ENCODE measurements at regions not wholly inside any gene's neighbourhood (a gene's known extent, or its start where the extent isn't known, plus 50 kb on each side); places are given as distances from the start of the nearest gene placed in this dataset.

GRCh38 chr1:63049135-63049534, 265.2 kb downstream of the ATG4C start:
- DNase-seq: no peak
- no peak overlapping the region for H3K4me2 ChIP-seq
- no peak overlapping the region for H2AFZ ChIP-seq
- no peaks in the 10 kb centered on the region for H3K79me2 ChIP-seq (ENCODE audit: low read depth)
- H3F3A ChIP-seq (ENCODE audit: insufficient read depth, low read depth): no peaks in the 10 kb centered on the region
- H3K27me3 ChIP-seq (ENCODE audit: insufficient read depth, low read depth): peaks cover 42% of the 10 kb centered on the region
- H4K20me1 ChIP-seq (ENCODE audit: insufficient read depth): no peaks in the 10 kb centered on the region
- ChIA-PET POLR2A (ENCODE audit: unreplicated experiment) (no interaction called here), CTCF (no interaction called here)
- H3K9me2 ChIP-seq (ENCODE audit: insufficient read depth): no peaks in the 10 kb centered on the region
- H3K27ac ChIP-seq: no peak overlapping the region
- no peaks in the 10 kb centered on the region for H3K9me3 ChIP-seq (ENCODE audit: insufficient read depth, low read depth)
- intact Hi-C loops (cut with micrococcal nuclease; ENCODE audit: unreplicated experiment): no loop called here
- no peaks in the 10 kb centered on the region for H3K36me3 ChIP-seq (ENCODE audit: low read depth)
- BruUV-seq (replicated peaks): no TSS peak
- no peaks in the 10 kb centered on the region for H3K4me1 ChIP-seq (replicated peaks; ENCODE audit: insufficient read depth)
- no peak for TF ChIP-seq EZH2 (IDR thresholded peaks at IDR 0.05; ENCODE audit: low read depth)
- H3K4me3 ChIP-seq: no peak overlapping the region

DNA sequence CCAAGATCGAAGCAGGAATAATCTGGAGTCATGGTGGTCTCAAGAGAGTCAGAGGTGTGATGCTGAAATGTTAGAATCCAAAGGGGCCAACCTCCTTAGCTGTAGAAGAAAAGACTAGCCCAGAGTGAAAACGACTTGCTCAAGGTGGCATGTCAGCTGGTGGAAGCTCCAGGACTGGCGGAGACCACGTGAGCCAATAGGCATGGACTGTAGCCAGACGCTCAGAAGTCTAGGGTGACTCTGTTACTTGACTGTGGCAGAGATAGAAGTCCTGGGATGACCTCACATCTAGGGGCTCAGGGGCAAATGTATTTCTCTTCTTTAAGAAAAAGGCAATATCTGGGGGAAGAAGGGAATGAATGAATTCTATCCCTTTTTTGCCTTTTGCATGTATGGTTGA, 267.4 kb downstream of the ATG4C start:
- intact Hi-C loops (cut with micrococcal nuclease; ENCODE audit: unreplicated experiment): no loop called here
- no peak overlapping the region for H3K27ac ChIP-seq
- ChIA-PET CTCF (no interaction called here), POLR2A (ENCODE audit: unreplicated experiment) (no interaction called here)
- H2AFZ ChIP-seq: no peak overlapping the region
- no peak overlapping the region for H3K4me3 ChIP-seq
- H3F3A ChIP-seq (ENCODE audit: insufficient read depth, low read depth): no peaks in the 10 kb centered on the region
- H3K4me2 ChIP-seq: no peak overlapping the region
- H3K79me2 ChIP-seq (ENCODE audit: low read depth): no peaks in the 10 kb centered on the region
- no peaks in the 10 kb centered on the region for H3K36me3 ChIP-seq (ENCODE audit: low read depth)
- no peaks in the 10 kb centered on the region for H3K9me2 ChIP-seq (ENCODE audit: insufficient read depth)
- peaks cover 58% of the 10 kb centered on the region for H3K27me3 ChIP-seq (ENCODE audit: insufficient read depth, low read depth)
- DNase-seq: no peak
- TF ChIP-seq, protein P1, sequence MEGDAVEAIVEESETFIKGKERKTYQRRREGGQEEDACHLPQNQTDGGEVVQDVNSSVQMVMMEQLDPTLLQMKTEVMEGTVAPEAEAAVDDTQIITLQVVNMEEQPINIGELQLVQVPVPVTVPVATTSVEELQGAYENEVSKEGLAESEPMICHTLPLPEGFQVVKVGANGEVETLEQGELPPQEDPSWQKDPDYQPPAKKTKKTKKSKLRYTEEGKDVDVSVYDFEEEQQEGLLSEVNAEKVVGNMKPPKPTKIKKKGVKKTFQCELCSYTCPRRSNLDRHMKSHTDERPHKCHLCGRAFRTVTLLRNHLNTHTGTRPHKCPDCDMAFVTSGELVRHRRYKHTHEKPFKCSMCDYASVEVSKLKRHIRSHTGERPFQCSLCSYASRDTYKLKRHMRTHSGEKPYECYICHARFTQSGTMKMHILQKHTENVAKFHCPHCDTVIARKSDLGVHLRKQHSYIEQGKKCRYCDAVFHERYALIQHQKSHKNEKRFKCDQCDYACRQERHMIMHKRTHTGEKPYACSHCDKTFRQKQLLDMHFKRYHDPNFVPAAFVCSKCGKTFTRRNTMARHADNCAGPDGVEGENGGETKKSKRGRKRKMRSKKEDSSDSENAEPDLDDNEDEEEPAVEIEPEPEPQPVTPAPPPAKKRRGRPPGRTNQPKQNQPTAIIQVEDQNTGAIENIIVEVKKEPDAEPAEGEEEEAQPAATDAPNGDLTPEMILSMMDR (conservative IDR thresholded peaks at IDR 0.05): no peak
- TF ChIP-seq EZH2 (IDR thresholded peaks at IDR 0.05; ENCODE audit: low read depth): no peak
- H3K9me3 ChIP-seq (ENCODE audit: insufficient read depth, low read depth): no peaks in the 10 kb centered on the region
- no peaks in the 10 kb centered on the region for H4K20me1 ChIP-seq (ENCODE audit: insufficient read depth)
- H3K4me1 ChIP-seq (replicated peaks; ENCODE audit: insufficient read depth): no peaks in the 10 kb centered on the region
- BruUV-seq (replicated peaks): no TSS peak

GRCh38 chr1:63051886-63052285, 268.0 kb downstream of the ATG4C start:
- H2AFZ ChIP-seq: no peak overlapping the region
- CTCF ChIA-PET: no interaction called here
- no peaks in the 10 kb centered on the region for H3F3A ChIP-seq (ENCODE audit: insufficient read depth, low read depth)
- no peaks in the 10 kb centered on the region for H3K9me3 ChIP-seq (ENCODE audit: insufficient read depth, low read depth)
- no TSS peak for BruUV-seq (replicated peaks)
- peaks cover 59% of the 10 kb centered on the region for H3K27me3 ChIP-seq (ENCODE audit: insufficient read depth, low read depth)
- H3K4me2 ChIP-seq: no peak overlapping the region
- H3K4me3 ChIP-seq: no peak overlapping the region
- intact Hi-C loops (cut with micrococcal nuclease; ENCODE audit: unreplicated experiment): no loop called here
- no peaks in the 10 kb centered on the region for H3K4me1 ChIP-seq (replicated peaks; ENCODE audit: insufficient read depth)
- H3K79me2 ChIP-seq (ENCODE audit: low read depth): no peaks in the 10 kb centered on the region
- DNase-seq: no peak
- no peaks in the 10 kb centered on the region for H4K20me1 ChIP-seq (ENCODE audit: insufficient read depth)
- no peak for TF ChIP-seq EZH2 (IDR thresholded peaks at IDR 0.05; ENCODE audit: low read depth)
- TF ChIP-seq, protein P1 (conservative IDR thresholded peaks at IDR 0.05): no peak
- H3K36me3 ChIP-seq (ENCODE audit: low read depth): no peaks in the 10 kb centered on the region
- no peaks in the 10 kb centered on the region for H3K9me2 ChIP-seq (ENCODE audit: insufficient read depth)
- POLR2A ChIA-PET (ENCODE audit: unreplicated experiment): no interaction called here
- no peak overlapping the region for H3K27ac ChIP-seq

DNA sequence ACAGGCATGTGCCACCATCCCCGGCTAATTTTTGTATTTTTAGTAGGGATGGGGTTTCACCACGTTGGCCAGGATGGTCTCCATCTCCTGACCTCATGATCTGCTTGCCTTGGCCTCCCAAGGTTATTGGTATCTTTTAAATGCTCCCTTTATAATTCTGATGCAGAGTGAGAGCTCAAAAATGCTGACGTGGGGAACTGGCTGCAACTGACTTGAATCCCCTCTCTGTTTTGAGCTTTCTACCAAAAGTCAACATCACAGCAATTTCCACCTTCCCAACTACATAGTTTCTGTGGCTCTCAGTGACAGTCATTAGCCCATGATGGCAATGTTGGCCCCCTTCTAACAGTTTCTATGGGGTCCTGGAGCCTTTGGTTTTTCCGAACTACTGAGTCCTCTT, 268.2 kb upstream of the FOXD3 start:
- intact Hi-C loops (cut with micrococcal nuclease; ENCODE audit: unreplicated experiment): no loop called here
- Histone ChIP-seq H2AFZ (no peak overlapping the region), H3K9me3 (ENCODE audit: insufficient read depth, low read depth) (no peaks in the 10 kb centered on the region), H3K4me1 (replicated peaks; ENCODE audit: insufficient read depth) (no peaks in the 10 kb centered on the region), H3K27ac (no peak overlapping the region), H3K79me2 (ENCODE audit: low read depth) (no peaks in the 10 kb centered on the region), H3K27me3 (ENCODE audit: insufficient read depth, low read depth) (peaks cover 54% of the 10 kb centered on the region), H4K20me1 (ENCODE audit: insufficient read depth) (no peaks in the 10 kb centered on the region), H3K9me2 (ENCODE audit: insufficient read depth) (no peaks in the 10 kb centered on the region), H3K36me3 (ENCODE audit: low read depth) (no peaks in the 10 kb centered on the region), H3K4me3 (no peak overlapping the region), H3K4me2 (no peak overlapping the region), H3F3A (ENCODE audit: insufficient read depth, low read depth) (no peaks in the 10 kb centered on the region)
- no peak for DNase-seq
- ChIA-PET POLR2A (ENCODE audit: unreplicated experiment) (no interaction called here), CTCF (no interaction called here)
- TF ChIP-seq EZH2 (IDR thresholded peaks at IDR 0.05; ENCODE audit: low read depth): no peak
- TF ChIP-seq, protein P1 (conservative IDR thresholded peaks at IDR 0.05): no peak
- no TSS peak for BruUV-seq (replicated peaks)
